Omental fat pad (tissue), 3 donors: ENCODE measurements at regions not wholly inside any gene's neighbourhood (a gene's known extent, or its start where the extent isn't known, plus 50 kb on each side); places are given as distances from the start of the nearest gene placed in this dataset.

Experiments used
- ATAC-seq: fragments of 150-250 bp; one replicate; pipeline ENCODE4 v1.9.1; 2016; ENCODE audit warnings: mild to moderate bottlenecking, moderate library complexity; ENCODE audit not compliant: low FRiP score
- DNase-seq: peaks from one replicate; pipeline ENCODE4 v3.0.0-alpha.2; 2019; ENCODE audit warnings: low spot score
- CTCF ChIP-seq, 3 donors: fragments of 450-650 bp; IDR thresholded peaks; one replicate each; pipeline ENCODE4 v1.5.1; 2016 to 2017; ENCODE audit warnings: antibody characterized with exemption in 3 of 3, mild to moderate bottlenecking in 3 of 3, moderate library complexity in 2 of 3

GRCh38 chr14:26959972-26960660 lies 362.3 kb upstream of the NOVA1 start:
- no peak for ATAC-seq
- no peak for DNase-seq
- TF ChIP-seq CTCF (IDR thresholded peaks at IDR 0.05) = no peak

- no peak for TF ChIP-seq CTCF (IDR thresholded peaks at IDR 0.05)
- DNase-seq (no peak), ATAC-seq (no peak)
These were observed 365.9 kb upstream of the NOVA1 start for GRCh38 chr14:26963711-26964110.

GRCh38 chr14:26965490-26965889 lies 367.7 kb upstream of the NOVA1 start:
- TF ChIP-seq CTCF (IDR thresholded peaks at IDR 0.05) = no peak
- DNase-seq (no peak), ATAC-seq (no peak)

GRCh38 chr14:26966908-26967307 lies 369.1 kb upstream of the NOVA1 start:
- no peak for TF ChIP-seq CTCF (IDR thresholded peaks at IDR 0.05)
- ATAC-seq = peak; percentile 73
- no peak for DNase-seq

GRCh38 chr14:26974965-26975364 lies 377.1 kb upstream of the NOVA1 start:
- no peak for TF ChIP-seq CTCF (IDR thresholded peaks at IDR 0.05)
- DNase-seq (no peak), ATAC-seq (no peak)

- ATAC-seq (no peak), DNase-seq (no peak)
- TF ChIP-seq CTCF (IDR thresholded peaks at IDR 0.05) = no peak
These were observed 384.2 kb upstream of the NOVA1 start for GRCh38 chr14:26982071-26982470.
